Pulmonary artery endothelial cell (primary cell): ENCODE measurements at regions not wholly inside any gene's neighbourhood (a gene's known extent, or its start where the extent isn't known, plus 50 kb on each side); places are given as distances from the start of the nearest gene placed in this dataset.

ENCODE experiments used
- DNase-seq: peaks from one replicate; pipeline ENCODE4 v3.0.0-alpha.2; 2011; ENCODE audit warnings: low read depth, low spot score

- no peak for DNase-seq
Measured at GRCh38 chr7:21357151-21358097, 70.5 kb upstream of the SP4 start.

DNA sequence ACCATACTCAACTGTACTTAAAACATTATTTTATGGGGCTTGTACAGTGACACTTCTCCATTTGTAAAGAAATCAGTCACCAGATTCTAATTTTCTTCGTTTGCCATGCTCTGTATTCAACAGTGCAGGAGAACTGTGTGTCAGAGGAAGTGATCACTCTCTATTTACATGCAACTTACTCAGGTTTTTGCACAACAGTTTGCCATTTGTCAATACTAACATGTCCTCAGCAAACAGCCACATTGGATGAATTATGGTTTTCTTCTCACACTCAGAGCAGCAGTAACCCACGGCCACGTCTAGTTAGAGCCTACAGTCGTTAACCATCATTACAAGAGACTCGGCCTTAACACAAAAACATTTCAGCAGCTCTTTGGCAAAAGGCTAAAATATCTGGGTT is 69.2 kb upstream of the SP4 start:
- DNase-seq: no peak

DNA sequence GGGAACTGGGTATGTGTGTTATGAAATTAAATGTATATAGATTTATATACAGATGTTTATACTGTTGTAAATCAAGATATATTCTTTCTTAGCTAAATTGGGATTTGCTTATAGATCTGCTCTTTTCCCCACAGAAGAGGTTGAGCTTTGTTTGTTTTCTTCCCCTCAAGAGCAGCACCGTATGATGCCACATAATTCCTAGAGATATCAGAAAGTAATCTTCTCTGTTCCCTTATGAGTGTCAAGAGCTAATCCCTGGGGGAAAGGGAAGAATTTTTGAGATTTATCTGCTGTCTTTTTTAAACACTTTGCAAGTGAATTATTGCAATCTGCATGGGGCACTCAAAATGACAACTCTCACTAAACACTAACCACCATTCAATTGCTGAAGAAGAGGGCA is 68.7 kb upstream of the SP4 start:
- no peak for DNase-seq

GRCh38 chr7:21361413-21362125 is 66.3 kb upstream of the SP4 start:
- DNase-seq: no peak

DNA sequence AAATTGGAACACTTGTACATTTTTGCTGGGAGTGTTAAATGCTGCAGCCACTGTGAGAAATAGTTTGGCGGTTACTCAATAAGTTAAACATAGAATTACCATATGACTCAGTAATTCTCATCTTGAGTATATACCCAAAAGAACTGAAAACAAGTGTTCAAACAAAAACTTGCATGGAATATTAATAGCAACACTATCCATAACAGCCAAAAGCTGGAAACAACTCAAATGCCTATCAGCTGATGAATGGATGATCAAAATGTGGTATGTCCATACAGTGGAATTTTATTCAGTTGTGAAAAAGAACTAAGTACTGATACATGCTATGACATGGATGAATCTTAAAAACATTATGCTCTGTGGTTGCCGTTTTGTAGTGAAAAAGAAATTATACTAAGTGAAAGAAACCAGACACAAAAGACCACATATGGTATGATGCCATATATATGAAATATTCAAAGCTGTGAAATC is 63.0 kb upstream of the SP4 start:
- no peak for DNase-seq

GRCh38 chr7:21365866-21366624 is 61.8 kb upstream of the SP4 start:
- DNase-seq: no peak

GRCh38 chr7:21367081-21367480 is 60.8 kb upstream of the SP4 start:
- no peak for DNase-seq

DNA sequence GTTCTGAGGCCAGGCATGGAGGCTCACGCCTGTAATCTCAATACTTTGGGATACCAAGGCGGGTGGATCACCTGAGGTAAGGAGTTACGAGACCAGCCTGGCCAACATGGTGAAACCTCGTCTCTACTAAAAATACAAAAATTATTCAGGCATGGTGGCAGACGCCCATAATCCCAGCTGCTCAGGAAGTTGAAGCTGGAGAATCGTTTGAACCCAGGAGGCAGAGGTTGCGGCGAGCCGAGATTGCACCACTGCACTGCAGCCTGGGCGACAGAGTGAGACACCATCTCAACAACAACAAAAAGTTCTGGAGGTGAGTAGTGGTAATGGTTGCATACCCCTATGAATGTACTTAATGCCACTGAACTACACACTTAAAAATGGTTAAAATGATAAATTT is 60.3 kb upstream of the SP4 start:
- DNase-seq: no peak

GRCh38 chr7:21368317-21368716 is 59.6 kb upstream of the SP4 start:
- no peak for DNase-seq

DNA sequence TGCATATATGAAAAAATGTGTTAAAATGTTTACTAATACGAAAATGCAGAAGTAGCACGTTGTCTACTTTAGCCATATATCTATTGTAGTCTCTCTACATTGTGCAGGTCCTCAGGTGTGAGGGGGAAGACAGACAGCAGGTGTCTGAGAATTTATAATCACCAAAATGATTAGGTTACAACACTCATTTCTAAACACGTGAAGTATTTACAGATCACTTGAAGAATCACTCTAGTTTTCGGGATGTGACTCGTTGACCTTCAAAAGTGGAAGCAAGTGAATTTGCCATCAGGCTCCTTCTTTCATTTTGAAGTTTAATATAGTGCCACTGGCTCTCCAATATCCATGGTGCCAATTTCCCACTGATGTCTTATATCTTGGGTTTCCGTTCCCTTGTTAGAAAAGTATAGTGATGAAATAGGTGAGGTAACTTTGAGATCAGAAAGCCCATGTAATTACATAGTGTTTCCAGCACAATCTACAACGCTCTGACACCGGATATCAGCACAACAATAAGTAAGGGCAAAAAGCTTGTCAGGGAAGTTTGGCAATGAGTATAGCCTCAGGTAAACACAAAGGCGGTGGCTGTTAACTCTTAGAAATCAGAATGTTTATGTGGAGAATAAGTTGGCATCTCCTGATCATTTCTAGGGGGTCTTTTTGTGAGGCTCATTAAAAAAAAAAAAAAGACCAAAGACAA is 57.5 kb upstream of the SP4 start:
- no peak for DNase-seq

DNA sequence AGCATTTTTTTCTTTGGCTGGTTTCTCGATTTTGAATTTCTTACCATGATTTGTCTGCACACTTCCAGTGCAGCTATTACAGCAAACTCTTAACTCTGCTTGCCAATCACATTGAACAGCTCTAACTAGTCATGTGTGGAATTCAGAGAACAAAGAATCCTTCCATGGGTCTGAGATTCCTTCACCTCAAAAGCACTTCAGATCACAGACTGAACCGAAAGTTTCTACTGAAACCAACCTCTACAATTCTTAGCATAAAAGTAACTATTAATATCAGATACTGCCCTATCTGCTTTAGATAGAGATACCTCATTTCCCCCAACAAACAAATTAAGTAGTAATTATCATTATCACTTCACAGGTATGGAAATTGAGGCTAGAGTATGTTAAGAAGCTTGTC is 56.5 kb upstream of the SP4 start:
- no peak for DNase-seq

DNA sequence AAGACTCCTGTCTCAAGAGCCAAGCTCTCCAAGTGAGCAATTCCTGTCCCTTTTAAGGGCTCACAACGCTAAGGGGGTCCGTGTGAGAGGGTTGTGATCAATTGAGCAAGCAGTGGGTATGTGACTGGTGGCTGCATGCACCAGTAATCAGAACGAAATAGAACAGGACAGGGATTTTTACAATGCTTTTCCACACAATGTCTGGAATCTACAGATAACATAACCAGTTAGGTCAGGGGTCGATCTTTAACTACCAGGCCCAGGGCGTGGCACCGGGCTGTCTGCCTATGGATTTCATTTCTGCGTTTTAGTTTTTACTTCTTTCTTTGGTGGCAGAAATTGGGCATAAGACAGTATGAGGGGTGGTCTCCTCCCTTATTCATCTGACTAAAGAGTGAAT is 54.9 kb upstream of the SP4 start:
- no peak for DNase-seq

GRCh38 chr7:21374134-21374533 is 53.7 kb upstream of the SP4 start:
- DNase-seq: no peak

DNA sequence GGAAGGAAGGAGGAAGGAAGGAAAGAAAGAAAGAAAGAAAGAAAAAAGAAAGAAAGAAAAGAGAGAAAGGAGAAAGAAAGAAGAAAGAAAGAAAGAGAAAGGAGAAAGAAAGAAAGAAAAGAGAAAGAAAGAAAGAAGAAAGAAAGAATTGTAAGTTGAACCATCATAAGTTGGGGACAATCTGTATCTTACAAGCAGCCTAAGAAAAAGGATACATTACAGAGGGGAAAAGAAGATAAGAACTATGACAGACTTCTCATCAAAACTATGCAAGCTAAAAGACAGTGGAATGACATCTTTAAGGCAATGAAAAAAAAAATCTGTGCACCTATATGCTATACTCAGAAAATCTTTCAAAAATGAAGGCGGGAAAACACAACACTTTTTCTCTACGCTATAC is 50.3 kb upstream of the SP4 start:
- DNase-seq: no peak
